Fibroblast of the conjunctiva (primary cell): ENCODE measurements at regions not wholly inside any gene's neighbourhood (a gene's known extent, or its start where the extent isn't known, plus 50 kb on each side); places are given as distances from the start of the nearest gene placed in this dataset.

Source experiments
- DNase-seq: peaks from one replicate; pipeline ENCODE4 v3.0.0-alpha.2; 2010; ENCODE audit warnings: low read depth

DNA sequence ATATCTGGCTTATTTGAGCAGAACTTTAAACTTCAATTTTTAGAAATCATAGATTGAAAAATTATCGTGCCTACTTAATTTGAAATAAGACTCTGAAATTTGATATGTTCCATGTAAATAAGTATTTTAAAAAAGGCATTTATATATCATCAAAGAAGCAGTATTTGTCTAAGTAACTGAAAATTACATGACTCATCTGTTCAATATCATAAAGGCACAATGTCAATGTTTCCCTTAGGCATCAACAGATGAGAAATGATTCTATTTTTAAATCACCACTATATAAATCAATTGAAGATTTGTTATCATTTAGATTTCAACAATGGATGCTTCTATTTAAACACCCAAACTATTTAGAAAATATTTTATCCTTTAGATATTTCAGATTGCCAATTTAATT is 142.9 kb upstream of the POU5F2 start:
- no peak for DNase-seq

GRCh38 chr5:93883459-93883858 is 142.1 kb upstream of the POU5F2 start:
- DNase-seq, result no peak

DNA sequence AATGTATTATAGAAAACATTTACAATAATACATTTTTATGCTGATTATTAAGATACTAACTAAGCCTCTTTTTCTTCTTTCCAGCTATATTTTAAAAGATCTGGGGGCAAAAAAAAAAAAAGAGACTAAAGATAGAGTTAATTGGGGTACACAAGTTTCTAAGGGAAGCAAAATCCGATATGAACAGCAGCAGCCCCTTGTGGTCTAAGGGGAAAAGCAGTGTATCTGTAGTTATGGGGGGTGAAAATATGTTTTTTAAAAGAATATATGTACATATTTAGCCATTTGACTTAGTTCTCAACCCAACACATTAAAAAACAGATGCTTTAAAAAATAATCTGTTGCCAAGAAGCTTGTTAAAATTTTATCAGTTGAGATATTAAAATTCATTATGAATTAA is 134.3 kb upstream of the POU5F2 start:
- no peak for DNase-seq

GRCh38 chr5:93874491-93874890 is 133.1 kb upstream of the POU5F2 start:
- DNase-seq, result no peak

GRCh38 chr5:93874080-93874479 is 132.7 kb upstream of the POU5F2 start:
- DNase-seq, result no peak

GRCh38 chr5:93873211-93873736 is 131.9 kb upstream of the POU5F2 start:
- no peak for DNase-seq

DNA sequence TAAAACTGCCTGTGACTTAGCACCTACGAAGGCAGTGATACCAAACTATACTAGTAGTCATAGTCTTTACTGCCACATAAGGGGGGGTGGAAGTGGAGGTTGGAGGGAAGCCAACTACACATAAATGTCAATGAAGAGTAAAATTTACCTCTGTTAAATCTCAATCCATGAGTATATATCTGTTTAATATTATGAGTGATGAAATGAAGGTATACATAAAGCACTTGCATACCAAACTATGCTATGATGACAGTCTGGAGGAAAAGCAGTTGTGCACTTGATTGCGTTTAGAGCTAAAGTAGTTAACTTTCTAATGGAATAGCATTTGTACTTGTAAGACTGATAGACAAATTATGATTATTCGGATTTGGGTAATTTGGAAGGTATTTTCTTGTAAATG is 129.2 kb upstream of the POU5F2 start:
- no peak for DNase-seq

- DNase-seq, result no peak
Measured at GRCh38 chr5:93868851-93869250, 127.5 kb upstream of the POU5F2 start.

DNA sequence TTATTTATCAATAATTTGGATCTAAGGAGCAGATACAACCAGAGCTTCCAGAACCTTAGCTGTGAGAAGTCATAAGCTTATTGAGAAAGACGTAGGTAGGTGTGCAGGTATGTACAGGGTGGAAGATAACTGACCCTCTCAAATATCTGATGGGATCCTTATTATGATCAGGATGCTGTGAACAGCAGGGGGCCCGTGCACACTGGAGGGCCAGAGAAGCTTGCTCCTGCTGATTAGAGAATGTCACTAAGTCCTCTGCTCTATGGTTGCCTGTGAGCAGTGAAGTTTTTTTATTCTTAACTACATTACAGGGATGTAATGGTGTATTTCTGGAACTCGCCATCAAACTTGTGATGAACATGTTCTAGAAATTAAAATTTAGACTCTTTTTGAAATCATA is 108.9 kb upstream of the POU5F2 start:
- no peak for DNase-seq

DNA sequence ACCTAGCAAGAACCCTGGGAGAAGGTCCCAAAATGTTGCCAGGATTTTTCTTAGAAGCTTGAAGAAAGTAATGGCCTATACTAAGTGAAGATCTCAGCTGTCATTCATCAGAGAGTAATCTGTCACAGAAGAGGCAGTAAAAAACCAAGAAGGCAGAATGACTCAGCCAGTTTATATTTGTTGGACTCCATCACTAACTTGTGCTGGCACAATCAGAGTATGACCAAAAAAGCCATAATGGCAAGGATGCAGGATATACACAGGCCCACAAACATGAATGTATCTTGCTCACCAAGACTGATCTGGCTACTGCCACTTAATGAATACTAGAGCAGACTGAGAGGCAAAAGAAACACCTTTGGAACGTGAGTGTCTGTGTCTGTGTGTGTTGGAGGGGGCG is 104.0 kb upstream of the POU5F2 start:
- no peak for DNase-seq

DNA sequence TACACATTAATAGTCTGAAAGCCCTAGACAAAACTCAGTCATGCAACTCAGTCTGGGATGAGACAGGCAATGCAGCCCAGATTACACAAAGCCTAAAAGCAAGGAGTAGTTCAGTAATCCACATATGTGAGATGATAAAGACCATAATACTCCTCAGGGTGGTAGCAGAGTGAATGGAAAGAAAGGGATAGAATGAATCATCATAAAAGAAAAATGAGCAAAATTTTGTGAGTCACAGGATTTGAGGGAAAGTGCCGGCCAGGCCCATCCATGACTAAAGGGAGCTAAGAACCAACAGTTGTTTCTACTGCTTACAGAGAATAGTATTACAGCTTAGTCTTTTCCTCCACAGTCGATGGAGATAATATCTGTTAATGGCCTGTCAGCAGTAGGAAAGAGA is 90.0 kb upstream of the POU5F2 start:
- peak; percentile 46 for DNase-seq

- no peak for DNase-seq
Measured at GRCh38 chr5:93830893-93831292, 89.5 kb upstream of the POU5F2 start.

DNA sequence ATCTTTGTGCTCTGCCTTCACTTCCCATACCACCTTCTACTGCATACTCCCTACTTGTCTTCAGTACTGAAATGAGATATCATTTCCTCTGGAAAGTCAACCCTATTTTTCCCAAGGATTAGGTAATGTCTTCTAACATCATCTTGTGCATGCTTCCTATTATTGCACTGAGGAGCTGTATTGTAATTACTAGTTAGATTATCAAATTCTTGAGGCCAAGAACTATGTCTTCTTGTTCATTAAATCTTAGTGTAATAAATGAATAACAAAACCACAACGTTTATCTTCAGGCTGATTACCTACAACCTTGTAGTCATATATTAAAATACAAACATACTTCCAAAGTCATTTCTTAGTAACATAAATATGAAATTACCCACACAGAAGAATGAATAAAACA is 87.9 kb upstream of the POU5F2 start:
- no peak for DNase-seq

DNA sequence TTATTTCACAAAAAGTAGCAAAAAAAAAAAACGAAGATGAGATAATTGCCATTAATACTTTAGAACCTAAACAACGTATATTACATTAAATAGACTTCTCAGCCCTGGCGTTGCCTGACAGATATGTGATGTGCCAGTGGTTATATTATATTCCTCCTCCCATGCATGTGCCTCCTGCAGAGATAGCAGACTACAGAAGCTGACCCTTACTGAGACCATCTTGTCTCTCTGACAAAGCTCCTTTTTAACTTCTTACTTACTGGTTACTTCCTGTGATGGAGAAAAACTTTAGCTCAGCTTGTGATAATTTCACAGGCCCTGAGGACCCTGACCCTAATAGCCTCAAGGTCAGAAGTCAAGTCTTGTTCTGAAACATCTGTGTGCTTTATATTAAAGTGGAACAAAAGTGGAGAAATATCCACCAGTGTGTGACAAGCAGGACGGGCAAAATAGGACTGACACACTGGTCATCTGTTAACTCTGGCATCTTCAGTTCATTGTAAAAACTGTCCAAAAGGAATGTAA is 80.6 kb upstream of the POU5F2 start:
- DNase-seq, result no peak

GRCh38 chr5:93819668-93820067 is 78.3 kb upstream of the POU5F2 start:
- DNase-seq, result no peak

DNA sequence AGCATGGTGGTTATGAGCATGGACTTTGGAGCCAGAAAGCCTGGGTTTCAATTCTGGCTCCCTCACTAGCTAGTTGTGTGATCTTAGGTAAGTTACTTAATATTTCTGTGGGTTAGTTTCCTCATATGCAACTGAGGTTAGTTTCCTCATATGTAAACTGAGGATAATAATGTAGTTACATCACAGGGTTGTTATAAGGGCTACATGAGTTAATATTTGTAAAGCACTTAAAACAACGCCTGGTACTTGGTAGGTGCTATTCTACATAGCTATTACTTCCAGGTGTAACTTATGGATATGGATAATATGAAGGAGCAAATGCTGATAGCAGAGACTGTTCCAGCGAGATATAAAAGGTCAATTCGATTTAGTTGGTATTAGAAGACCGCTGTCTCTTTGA is 69.4 kb upstream of the POU5F2 start:
- no peak for DNase-seq

DNA sequence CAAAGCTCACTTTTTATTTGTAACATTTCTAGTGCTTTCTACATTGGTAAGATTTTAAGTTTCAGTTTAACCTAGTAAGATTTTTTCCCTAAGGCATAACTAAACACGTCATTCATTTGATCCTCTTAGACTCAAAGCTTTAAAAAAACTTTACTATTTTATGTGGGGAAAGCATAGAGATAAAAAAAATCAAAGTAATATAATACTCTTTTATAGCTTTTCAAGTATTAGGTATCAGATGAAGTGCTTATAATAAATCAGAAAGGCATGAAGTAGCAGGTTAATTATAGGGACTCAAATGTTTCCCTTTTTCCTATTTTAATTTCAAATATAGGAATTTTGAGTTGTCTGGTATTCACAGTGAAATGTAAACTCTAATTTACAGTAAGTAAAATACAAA is 68.0 kb upstream of the POU5F2 start:
- no peak for DNase-seq

DNA sequence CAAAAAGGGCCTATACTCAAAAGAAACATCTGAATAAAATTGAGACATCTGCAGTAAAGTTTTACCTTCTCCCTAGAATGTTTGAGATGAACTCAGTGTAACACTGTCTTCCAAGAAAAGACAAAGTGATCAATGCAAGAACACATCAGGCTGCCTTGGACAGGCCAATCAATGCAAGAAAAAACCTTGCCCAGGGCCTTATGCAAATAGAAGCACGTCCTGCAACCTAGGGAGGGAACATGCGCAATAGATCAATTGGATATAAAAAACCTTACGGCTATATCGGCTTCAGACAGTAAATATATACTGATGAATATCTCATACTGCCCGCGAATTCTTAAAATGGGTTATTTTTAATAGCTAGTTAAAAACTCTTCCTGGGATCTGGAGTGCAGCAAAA is 66.4 kb upstream of the POU5F2 start:
- no peak for DNase-seq

- DNase-seq, result no peak
Measured at GRCh38 chr5:93805616-93806379, 64.4 kb upstream of the POU5F2 start.

GRCh38 chr5:93800988-93801811 is 59.8 kb upstream of the POU5F2 start:
- peak; percentile 36 for DNase-seq

- DNase-seq, result no peak
Measured at GRCh38 chr5:93794954-93795353, 53.6 kb upstream of the POU5F2 start.

DNA sequence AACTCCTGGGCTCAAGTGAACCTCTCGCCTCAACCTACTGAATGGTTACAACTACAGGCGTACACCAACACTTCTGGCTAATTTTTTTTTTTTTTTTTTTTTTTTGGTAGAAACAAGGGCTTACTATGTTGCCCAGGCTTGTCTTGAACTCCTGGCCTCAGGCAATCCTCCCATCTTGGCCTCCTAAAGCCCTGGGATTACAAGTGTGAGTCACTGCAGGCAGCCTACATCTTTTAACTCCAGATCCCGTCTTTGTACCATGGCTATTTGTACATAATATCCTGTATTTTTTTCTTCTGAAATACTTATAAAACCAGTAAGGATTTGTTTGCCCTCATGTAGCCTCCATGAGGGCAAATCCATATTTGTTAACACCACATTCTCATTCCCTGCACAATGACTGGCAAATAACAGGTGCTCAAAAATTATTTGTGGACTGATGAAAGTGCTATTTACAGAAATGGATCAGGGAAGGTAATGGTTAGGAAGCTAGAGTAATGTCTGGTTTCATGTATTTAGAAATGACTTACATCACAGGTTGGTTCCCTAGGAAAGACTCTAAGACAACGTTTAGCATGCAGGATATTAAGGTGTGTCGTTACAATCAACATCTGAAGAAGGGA is 51.9 kb upstream of the POU5F2 start:
- no peak for DNase-seq

GRCh38 chr5:93791518-93791972 is 50.1 kb upstream of the POU5F2 start:
- no peak for DNase-seq
